ENCODE measurements at regions not wholly inside any gene's neighbourhood (a gene's known extent, or its start where the extent isn't known, plus 50 kb on each side); places are given as distances from the start of the nearest gene placed in this dataset.

GRCh38 chrX:13463608-13464007 lies 105.8 kb upstream of the EGFL6 start:
- no peaks in the 10 kb centered on the region for H3K4me1 ChIP-seq (ENCODE audit: control insufficient read depth, insufficient read depth, low read length)
- H3K79me2 ChIP-seq (ENCODE audit: control insufficient read depth, insufficient read depth, low read length): no peaks in the 10 kb centered on the region
- no peak overlapping the region for H3K9ac ChIP-seq (ENCODE audit: control insufficient read depth, insufficient read depth, low read length)
- CTCF ChIA-PET: interaction anchor here (0.6 kb wide), 1 partner anchor 47 kb away, joined by 3 read pairs; no protein-coding TSS in a partner anchor
- H3K4me3 ChIP-seq: no peak overlapping the region
- H3K9me3 ChIP-seq (replicated peaks; ENCODE audit: control insufficient read depth, insufficient read depth, low read length): peaks cover 4% of the 10 kb centered on the region; the same call in 2 of the 3 replicates
- RAD21 ChIA-PET (ENCODE audit: unreplicated experiment): no interaction called here
- DNase-seq (ENCODE audit: low read depth, low spot score) (no peak), FAIRE-seq (no peak), ATAC-seq (no peak)
- H4K20me1 ChIP-seq (ENCODE audit: control insufficient read depth, insufficient read depth): no peaks in the 10 kb centered on the region
- no TSS peak for BruUV-seq (replicated peaks)
- SMC1A ChIA-PET (ENCODE audit: uncharacterized antibody, unreplicated experiment): interaction anchor here (1.6 to 1.8 kb wide), 2 partner anchors 11 to 15 kb away, joined by 3 to 4 read pairs; no protein-coding TSS in a partner anchor
- H2AFZ ChIP-seq (ENCODE audit: control insufficient read depth, low read depth, low read length): no peak overlapping the region
- in situ Hi-C loops (cut with MboI) (no loop called here), intact Hi-C loops (cut with micrococcal nuclease; ENCODE audit: unreplicated experiment) (no loop called here)
- H3K27ac ChIP-seq (ENCODE audit: control insufficient read depth, insufficient read depth): no peak overlapping the region
- no peak overlapping the region for H3K4me2 ChIP-seq (ENCODE audit: control insufficient read depth, insufficient read depth)
- POLR2A ChIA-PET: no interaction called here
- TF ChIP-seq ATF3 (IDR thresholded peaks at IDR 0.05; ENCODE audit: borderline replicate concordance, extremely low read depth, low read depth, low read length): no peak
- TF ChIP-seq POLR2AphosphoS5 (IDR thresholded peaks at IDR 0.05; ENCODE audit: low read length): no peak
- no peak for TF ChIP-seq MTA2 (IDR thresholded peaks at IDR 0.05; ENCODE audit: low read depth)
- TF ChIP-seq ZBTB4 (CRISPR knock-in tag; IDR thresholded peaks at IDR 0.05): no peak
- no peak for TF ChIP-seq HCFC1 (IDR thresholded peaks at IDR 0.05; ENCODE audit: low read length)
- no peak for TF ChIP-seq EGR1 (IDR thresholded peaks at IDR 0.05; ENCODE audit: borderline replicate concordance in 1 of 2, low read depth in 2 of 2, low read length in 2 of 2)
- no peak for TF ChIP-seq SRF (IDR thresholded peaks at IDR 0.05; ENCODE audit: low read depth in 2 of 2, low read length in 2 of 2)
- no peak for TF ChIP-seq SMAD5 (IDR thresholded peaks at IDR 0.05; ENCODE audit: low read depth)
- no peak for TF ChIP-seq MLLT1 (IDR thresholded peaks at IDR 0.05)
- TF ChIP-seq, protein P1, sequence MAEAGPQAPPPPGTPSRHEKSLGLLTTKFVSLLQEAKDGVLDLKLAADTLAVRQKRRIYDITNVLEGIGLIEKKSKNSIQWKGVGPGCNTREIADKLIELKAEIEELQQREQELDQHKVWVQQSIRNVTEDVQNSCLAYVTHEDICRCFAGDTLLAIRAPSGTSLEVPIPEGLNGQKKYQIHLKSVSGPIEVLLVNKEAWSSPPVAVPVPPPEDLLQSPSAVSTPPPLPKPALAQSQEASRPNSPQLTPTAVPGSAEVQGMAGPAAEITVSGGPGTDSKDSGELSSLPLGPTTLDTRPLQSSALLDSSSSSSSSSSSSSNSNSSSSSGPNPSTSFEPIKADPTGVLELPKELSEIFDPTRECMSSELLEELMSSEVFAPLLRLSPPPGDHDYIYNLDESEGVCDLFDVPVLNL (IDR thresholded peaks at IDR 0.05; ENCODE audit: low read depth, low read length): no peak
- H3K27me3 ChIP-seq (replicated peaks in 1 of 2; ENCODE audit: control insufficient read depth in 2 of 2, insufficient read depth in 2 of 2, low read length in 1 of 2): no peaks in the 10 kb centered on the region
- 26% methylated on average over 3 of the region's 3 CpGs for WGBS (ENCODE audit: insufficient coverage, insufficient replicate concordance, low lambda C conversion rate, missing lambda C conversion rate)
- H3K36me3 ChIP-seq (ENCODE audit: control insufficient read depth in 2 of 2, insufficient read depth in 2 of 2, low read length in 1 of 2): no peaks in the 10 kb centered on the region
